ENCODE measurements at regions not wholly inside any gene's neighbourhood (a gene's known extent, or its start where the extent isn't known, plus 50 kb on each side); places are given as distances from the start of the nearest gene placed in this dataset.

- no peak for DNase-seq (ENCODE audit: low read depth)
- TF ChIP-seq CTCF (IDR thresholded peaks at IDR 0.05; ENCODE audit: insufficient read depth, low read length): no peak
- H3K4me3 ChIP-seq (ENCODE audit: low read depth, low read length): no peak overlapping the region
Measured at GRCh38 chr12:46926526-46926925, 100.7 kb upstream of the SLC38A4 start.

- TF ChIP-seq CTCF (IDR thresholded peaks at IDR 0.05; ENCODE audit: insufficient read depth, low read length): no peak
- DNase-seq (ENCODE audit: low read depth): no peak
- no peak overlapping the region for H3K4me3 ChIP-seq (ENCODE audit: low read depth, low read length)
Measured at GRCh38 chr12:46930101-46930500, 104.3 kb upstream of the SLC38A4 start.

- TF ChIP-seq CTCF (IDR thresholded peaks at IDR 0.05; ENCODE audit: insufficient read depth, low read length): peak; percentile 69
- peak; percentile 86 for DNase-seq (ENCODE audit: low read depth)
- H3K4me3 ChIP-seq (ENCODE audit: low read depth, low read length): no peak overlapping the region
Measured at GRCh38 chr12:46933947-46934346, 108.2 kb upstream of the SLC38A4 start.

- DNase-seq (ENCODE audit: low read depth): no peak
- no peak overlapping the region for H3K4me3 ChIP-seq (ENCODE audit: low read depth, low read length)
- no peak for TF ChIP-seq CTCF (IDR thresholded peaks at IDR 0.05; ENCODE audit: insufficient read depth, low read length)
Measured at GRCh38 chr12:46934374-46935111, 108.7 kb upstream of the SLC38A4 start.

- DNase-seq (ENCODE audit: low read depth): no peak
- no peak overlapping the region for H3K4me3 ChIP-seq (ENCODE audit: low read depth, low read length)
- TF ChIP-seq CTCF (IDR thresholded peaks at IDR 0.05; ENCODE audit: insufficient read depth, low read length): no peak
Measured at GRCh38 chr12:46935271-46935847, 109.6 kb upstream of the SLC38A4 start.

- no peak for DNase-seq (ENCODE audit: low read depth)
- TF ChIP-seq CTCF (IDR thresholded peaks at IDR 0.05; ENCODE audit: insufficient read depth, low read length): no peak
- no peak overlapping the region for H3K4me3 ChIP-seq (ENCODE audit: low read depth, low read length)
Measured at GRCh38 chr12:46936042-46936441, 110.2 kb upstream of the SLC38A4 start.

Data from fibroblast of the aortic adventitia (primary cell).